A549 (cell line): ENCODE measurements at regions not wholly inside any gene's neighbourhood (a gene's known extent, or its start where the extent isn't known, plus 50 kb on each side); places are given as distances from the start of the nearest gene placed in this dataset.

Experiments used
- ATAC-seq, 2 experiments: fragments of 200-7000 bp in 1 of 2; fragments of >200 bp in 1 of 2; cut with Nextera tagmentation in 1 of 2; cut with Tn5 transposase in 1 of 2; 3 replicates each; pipeline versions ENCODE4 v1.8.0 to v1.9.1; 2018 to 2020; ENCODE audit warnings: mild to moderate bottlenecking in 1 of 2, moderate library complexity in 1 of 2
- CTCF ChIA-PET: fragments of 300-600 bp; sonication (Branson Sonifier 250); formaldehyde crosslinking; extraction: SDS; loops from one replicate; lab custom pipeline; 2021; ENCODE audit warnings: antibody characterized with exemption, inconsistent platforms; lab: Yijun Ruan, JAX
- POLR2A ChIA-PET: fragments of 350-600 bp; formaldehyde crosslinking; extraction: SDS; loops from one replicate; lab custom pipeline; 2021; ENCODE audit warnings: antibody characterized with exemption, inconsistent platforms; lab: Yijun Ruan, JAX
- DNase-seq, 2 experiments: peaks; one replicate each; pipeline versions ENCODE4 v3.0.0 to v3.0.0-alpha.2; 2011 to 2016; ENCODE audit warnings: low read depth in 1 of 2, low spot score in 1 of 2
- FAIRE-seq: peaks from 2 replicates; lab custom pipeline; 2011; peaks lifted over from hg19 to GRCh38; lab: Jason Lieb, UNC
- H3K27ac ChIP-seq, 2 experiments: fragments of >200 bp; sonication (Bioruptor Twin); formaldehyde crosslinking; 3 replicates each; pipeline ENCODE4 v1.5.1; 2016 to 2017
- H3K4me1 ChIP-seq: fragments of >200 bp; sonication (Bioruptor Twin); formaldehyde crosslinking; 3 replicates; pipeline ENCODE4 v1.6.1; 2016
- H3K4me2 ChIP-seq: fragments of >200 bp; sonication (Bioruptor Twin); formaldehyde crosslinking; 3 replicates; pipeline ENCODE4 v1.6.1; 2016
- H3K4me3 ChIP-seq: fragments of >200 bp; sonication (Bioruptor Twin); formaldehyde crosslinking; 3 replicates; pipeline ENCODE4 v1.5.1; 2016
- H3K9me3 ChIP-seq: fragments of >200 bp; sonication (Bioruptor Twin); formaldehyde crosslinking; 3 replicates; pipeline ENCODE4 v1.6.1; 2016
- ATOH8 ChIP-seq: fragments of 250-450 bp; sonication (Bioruptor Pico); IDR thresholded peaks from 2 replicates; pipeline ENCODE4 v1.5.0; 2020; ENCODE audit warnings: low read depth, mild to moderate bottlenecking, moderate library complexity
- BCL3 ChIP-seq: fragments of >200 bp; sonication (Bioruptor Twin); formaldehyde crosslinking; IDR thresholded peaks from 3 replicates; pipeline ENCODE4 v1.6.1; 2016
- BHLHE40 ChIP-seq: IDR thresholded peaks from 2 replicates; pipeline ENCODE4 v1.6.1; 2012; ENCODE audit warnings: low read depth, low read length, inconsistent platforms
- CBX8 ChIP-seq: fragments of 200-600 bp; sonication (generic); IDR thresholded peaks from 2 replicates; pipeline ENCODE4 v1.6.1; 2016
- CHD4 ChIP-seq: fragments of 200-600 bp; sonication (generic); IDR thresholded peaks from 2 replicates; pipeline ENCODE4 v1.6.1; 2016; ENCODE audit warnings: antibody characterized with exemption, mild to moderate bottlenecking, borderline replicate concordance
- E2F6 ChIP-seq: IDR thresholded peaks from 2 replicates; pipeline ENCODE4 v1.6.1; 2012; ENCODE audit warnings: low read depth, borderline replicate concordance
- EHMT2 ChIP-seq: fragments of 200-600 bp; sonication (generic); IDR thresholded peaks from 2 replicates; pipeline ENCODE4 v1.6.1; 2016; ENCODE audit warnings: antibody characterized with exemption, low read depth, mild to moderate bottlenecking, moderate library complexity
- FOSL2 ChIP-seq, 2 experiments: fragments of 450-650 bp in 1 of 2; fragments of >200 bp in 1 of 2; sonication (Bioruptor Twin) in 1 of 2; formaldehyde crosslinking; IDR thresholded peaks; 2 replicates each; pipeline versions ENCODE4 v1.5.0 to v1.6.1; 2016 to 2020; ENCODE audit warnings: mild to moderate bottlenecking in 1 of 2, moderate library complexity in 1 of 2
- GATA3 ChIP-seq: IDR thresholded peaks from 2 replicates; pipeline ENCODE4 v1.6.1; 2012; ENCODE audit warnings: borderline replicate concordance
- HEYL ChIP-seq: fragments of 250-450 bp; sonication (Bioruptor Pico); IDR thresholded peaks from 2 replicates; pipeline ENCODE4 v1.8.0; 2021; ENCODE audit warnings: mild to moderate bottlenecking, moderate library complexity
- HOXA7 ChIP-seq: fragments of 250-450 bp; sonication (Bioruptor Pico); IDR thresholded peaks from 2 replicates; pipeline ENCODE4 v1.5.0; 2020; ENCODE audit warnings: mild to moderate bottlenecking, moderate library complexity
- HOXB13 ChIP-seq: fragments of 250-450 bp; sonication (Bioruptor Pico); IDR thresholded peaks from 2 replicates; pipeline ENCODE4 v1.5.0; 2020; ENCODE audit warnings: low read depth, mild to moderate bottlenecking, moderate library complexity
- HOXB5 ChIP-seq: fragments of 250-450 bp; sonication (Bioruptor Pico); IDR thresholded peaks from 2 replicates; pipeline ENCODE4 v1.5.0; 2020; ENCODE audit warnings: mild to moderate bottlenecking, moderate library complexity
- MAZ ChIP-seq: fragments of 150-350 bp; IDR thresholded peaks from 2 replicates; pipeline ENCODE4 v1.6.1; 2014; ENCODE audit warnings: antibody characterized with exemption, low read depth, low read length, borderline replicate concordance
- NFE2L2 ChIP-seq: fragments of 150-350 bp; conservative IDR thresholded peaks from 2 replicates; pipeline ENCODE4 v1.6.1; 2014; ENCODE audit warnings: low read length
- POLR2A ChIP-seq: IDR thresholded peaks from 2 replicates; pipeline ENCODE4 v1.6.1; 2012; ENCODE audit warnings: mild to moderate bottlenecking, low read length
- POLR2AphosphoS2 ChIP-seq: conservative IDR thresholded peaks from 2 replicates; pipeline ENCODE4 v1.6.1; 2012; ENCODE audit warnings: low read length, improper control_type of control experiment, inconsistent platforms
- RARB ChIP-seq: fragments of 250-450 bp; sonication (Bioruptor Pico); IDR thresholded peaks from 2 replicates; pipeline ENCODE4 v1.8.0; 2021; ENCODE audit warnings: mild to moderate bottlenecking, moderate library complexity
- TP53 ChIP-seq: fragments of 250-450 bp; sonication (Bioruptor Pico); IDR thresholded peaks from 2 replicates; pipeline ENCODE4 v1.5.0; 2021; ENCODE audit warnings: mild to moderate bottlenecking, moderate library complexity
- USF2 ChIP-seq: fragments of 450-650 bp; IDR thresholded peaks from 2 replicates; pipeline ENCODE4 v1.6.1; 2014; ENCODE audit warnings: antibody characterized with exemption
- ZC3H11A ChIP-seq: fragments of 450-650 bp; IDR thresholded peaks from 2 replicates; pipeline ENCODE4 v1.6.1; 2014; ENCODE audit warnings: antibody characterized with exemption, mild to moderate bottlenecking
- ZNF302 ChIP-seq: fragments of 250-450 bp; sonication (Bioruptor Pico); IDR thresholded peaks from 2 replicates; pipeline ENCODE4 v1.9.0; 2021; ENCODE audit warnings: inconsistent platforms, mild to moderate bottlenecking, moderate library complexity
- WGBS: methylation state at CpG from one replicate; pipeline ENCODE4 v1.1.6; 2017; ENCODE audit errors: missing lambda C conversion rate; 5-methylcytosine and 5-hydroxymethylcytosine counted together
- TF ChIP-seq, protein P1 (sequence below): fragments of >200 bp; sonication (Bioruptor Twin); formaldehyde crosslinking; IDR thresholded peaks from 3 replicates; pipeline ENCODE4 v1.5.1; 2016
- TF ChIP-seq, protein P2 (sequence below): IDR thresholded peaks from 2 replicates; pipeline ENCODE4 v1.6.1; 2012

GRCh38 chr4:137681081-137681480 is 148.8 kb upstream of the PCDH18 start:
- ATAC-seq, result no peak

DNA sequence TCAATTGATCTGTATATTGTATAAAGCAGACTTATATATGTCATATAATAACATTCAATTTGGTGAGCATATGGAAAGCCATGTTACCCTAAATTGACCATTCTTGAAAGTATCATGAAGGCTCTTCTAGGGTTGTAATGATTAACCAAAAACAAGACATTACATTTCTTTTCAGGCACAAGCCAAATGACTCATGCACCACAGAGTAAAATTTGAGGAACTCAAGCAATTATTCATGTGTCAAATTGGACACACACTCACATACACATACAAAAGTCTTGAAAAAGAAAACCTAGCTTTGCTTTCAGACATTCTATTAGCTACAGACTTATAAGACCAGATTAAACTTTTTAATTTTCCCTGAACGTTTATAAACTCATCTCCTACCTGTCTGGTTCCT is 146.5 kb upstream of the PCDH18 start:
- Histone ChIP-seq H3K4me3 (no peak overlapping the region), H3K4me2 (no peak overlapping the region), H3K27ac (no peak overlapping the region), H3K4me1 (no peaks in the 10 kb centered on the region), H3K9me3 (no peaks in the 10 kb centered on the region)
- DNase-seq (no peak), FAIRE-seq (no peak), ATAC-seq (no peak)
- POLR2A ChIA-PET, result no interaction called here
- CTCF ChIA-PET, result no interaction called here
- TF ChIP-seq FOSL2 (IDR thresholded peaks at IDR 0.05) (no peak), FOSL2 (CRISPR knock-in tag; IDR thresholded peaks at IDR 0.05) (no peak), POLR2A (no peak), ATOH8 (CRISPR knock-in tag) (no peak), BCL3 (no peak), USF2 (no peak), ZC3H11A (no peak), GATA3 (no peak), HOXA7 (CRISPR knock-in tag) (no peak), BHLHE40 (no peak)
- WGBS, result 5% methylated on average over 1 of the region's 1 CpG

More at GRCh38 chr4:137681081-137681480, 148.8 kb upstream of the PCDH18 start:
- 8% methylated on average over 1 of the region's 1 CpG for WGBS
- TF ChIP-seq MAZ (no peak), NFE2L2 (no peak), EHMT2 (no peak), TP53 (CRISPR knock-in tag) (no peak), RARB (CRISPR knock-in tag) (no peak), POLR2AphosphoS2 (no peak), HEYL (CRISPR knock-in tag) (no peak), CHD4 (no peak), HOXB5 (CRISPR knock-in tag) (no peak), E2F6 (no peak), ZNF302 (CRISPR knock-in tag) (no peak), HOXB13 (no peak), CBX8 (no peak), POLR2A (no peak)
- TF ChIP-seq, protein P1, sequence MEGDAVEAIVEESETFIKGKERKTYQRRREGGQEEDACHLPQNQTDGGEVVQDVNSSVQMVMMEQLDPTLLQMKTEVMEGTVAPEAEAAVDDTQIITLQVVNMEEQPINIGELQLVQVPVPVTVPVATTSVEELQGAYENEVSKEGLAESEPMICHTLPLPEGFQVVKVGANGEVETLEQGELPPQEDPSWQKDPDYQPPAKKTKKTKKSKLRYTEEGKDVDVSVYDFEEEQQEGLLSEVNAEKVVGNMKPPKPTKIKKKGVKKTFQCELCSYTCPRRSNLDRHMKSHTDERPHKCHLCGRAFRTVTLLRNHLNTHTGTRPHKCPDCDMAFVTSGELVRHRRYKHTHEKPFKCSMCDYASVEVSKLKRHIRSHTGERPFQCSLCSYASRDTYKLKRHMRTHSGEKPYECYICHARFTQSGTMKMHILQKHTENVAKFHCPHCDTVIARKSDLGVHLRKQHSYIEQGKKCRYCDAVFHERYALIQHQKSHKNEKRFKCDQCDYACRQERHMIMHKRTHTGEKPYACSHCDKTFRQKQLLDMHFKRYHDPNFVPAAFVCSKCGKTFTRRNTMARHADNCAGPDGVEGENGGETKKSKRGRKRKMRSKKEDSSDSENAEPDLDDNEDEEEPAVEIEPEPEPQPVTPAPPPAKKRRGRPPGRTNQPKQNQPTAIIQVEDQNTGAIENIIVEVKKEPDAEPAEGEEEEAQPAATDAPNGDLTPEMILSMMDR, result no peak
- TF ChIP-seq, protein P2, sequence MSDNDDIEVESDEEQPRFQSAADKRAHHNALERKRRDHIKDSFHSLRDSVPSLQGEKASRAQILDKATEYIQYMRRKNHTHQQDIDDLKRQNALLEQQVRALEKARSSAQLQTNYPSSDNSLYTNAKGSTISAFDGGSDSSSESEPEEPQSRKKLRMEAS, result no peak
- TF ChIP-seq, all 56 proteins: peak for 0
- no peak overlapping the region for H3K4me2 ChIP-seq
- FAIRE-seq (no peak), DNase-seq (no peak)
- no peak overlapping the region for H3K27ac ChIP-seq
- no peaks in the 10 kb centered on the region for H3K4me1 ChIP-seq
- POLR2A ChIA-PET, result no interaction called here
- CTCF ChIA-PET, result no interaction called here
- no peaks in the 10 kb centered on the region for H3K9me3 ChIP-seq
- no peak overlapping the region for H3K4me3 ChIP-seq
